DOHH2 (cell line): ENCODE measurements at regions not wholly inside any gene's neighbourhood (a gene's known extent, or its start where the extent isn't known, plus 50 kb on each side); places are given as distances from the start of the nearest gene placed in this dataset.

Experiments used
- CTCF ChIP-seq: fragments of 200-600 bp; sonication (generic); IDR thresholded peaks from one replicate; pipeline ENCODE4 v1.5.1; 2014; ENCODE audit warnings: antibody characterized with exemption, mild to moderate bottlenecking, low read depth, low read length; ENCODE audit not compliant: poor library complexity, severe bottlenecking
- EZH2phosphoT487 ChIP-seq: fragments of 200-600 bp; sonication (generic); IDR thresholded peaks from 2 replicates; pipeline ENCODE4 v1.6.1; 2017; ENCODE audit warnings: borderline replicate concordance, mild to moderate bottlenecking, antibody characterized with exemption, low read length, moderate library complexity, mixed read lengths

- TF ChIP-seq CTCF (no peak), EZH2phosphoT487 (no peak)
These were observed 1597.8 kb downstream of the PLA2G4A start for GRCh38 chr1:188426561-188426960.
